HL-60 (cell line): ENCODE measurements at regions not wholly inside any gene's neighbourhood (a gene's known extent, or its start where the extent isn't known, plus 50 kb on each side); places are given as distances from the start of the nearest gene placed in this dataset.
"Not testable (repeated sequence)": the region's sequence is repeated elsewhere in the genome, so short reads cannot be mapped to it uniquely, and the experiment has no call there.

Experiments used
- DNase-seq, 2 experiments: peaks; one replicate each; pipeline ENCODE4 v3.0.0-alpha.2; 2010 to 2020; ENCODE audit warnings: low read depth in 1 of 2, low spot score in 1 of 2
- H3K27ac ChIP-seq: fragments of 250-450 bp; sonication (Bioruptor Pico); replicated peaks from 2 replicates; pipeline ENCODE4 v1.5.1; 2020; ENCODE audit warnings: mild to moderate bottlenecking, moderate library complexity
- H3K27me3 ChIP-seq: fragments of 250-450 bp; sonication (Bioruptor Pico); 2 replicates; pipeline ENCODE4 v1.5.1; 2021; ENCODE audit warnings: mild to moderate bottlenecking, moderate library complexity; ENCODE audit not compliant: insufficient read depth, poor library complexity, severe bottlenecking
- H3K4me3 ChIP-seq: replicated peaks from 2 replicates; pipeline ENCODE4 v1.5.1; 2011; ENCODE audit warnings: mild to moderate bottlenecking, control low read depth, low read length; ENCODE audit not compliant: insufficient read depth

DNA sequence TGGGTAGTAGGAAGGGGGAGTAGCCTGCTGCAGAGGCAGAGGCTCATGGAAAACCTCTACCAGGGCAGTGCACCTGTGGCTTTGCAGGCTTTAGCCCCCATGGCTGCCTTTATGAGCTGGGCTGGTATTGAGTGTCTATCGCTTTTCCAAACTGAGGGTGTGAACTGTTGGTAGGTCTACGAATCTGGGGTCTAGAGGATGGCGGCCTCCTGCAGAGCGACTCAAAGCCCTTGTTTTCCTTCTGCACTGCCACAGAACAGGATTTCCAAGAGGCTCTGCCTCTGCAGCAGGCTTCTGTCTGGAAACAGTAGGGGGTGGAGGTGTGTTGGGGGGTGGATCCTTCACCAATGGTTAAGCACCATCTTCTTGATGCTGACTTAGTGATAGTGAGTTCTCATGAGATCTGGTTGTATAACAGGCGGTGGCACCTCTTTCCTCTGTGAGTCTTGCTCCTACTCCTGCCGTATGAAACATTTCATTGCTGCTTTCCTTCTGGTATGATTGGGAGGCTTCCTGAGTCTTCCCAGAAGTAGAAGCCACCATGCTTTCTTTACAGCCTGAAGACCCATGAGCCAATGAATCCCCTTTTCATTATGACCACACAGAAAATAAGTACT is 840.0 kb downstream of the FOXD4L5 start:
- DNase-seq, H3K4me3 ChIP-seq, H3K27ac ChIP-seq, H3K27me3 ChIP-seq: not testable (repeated sequence)

DNA sequence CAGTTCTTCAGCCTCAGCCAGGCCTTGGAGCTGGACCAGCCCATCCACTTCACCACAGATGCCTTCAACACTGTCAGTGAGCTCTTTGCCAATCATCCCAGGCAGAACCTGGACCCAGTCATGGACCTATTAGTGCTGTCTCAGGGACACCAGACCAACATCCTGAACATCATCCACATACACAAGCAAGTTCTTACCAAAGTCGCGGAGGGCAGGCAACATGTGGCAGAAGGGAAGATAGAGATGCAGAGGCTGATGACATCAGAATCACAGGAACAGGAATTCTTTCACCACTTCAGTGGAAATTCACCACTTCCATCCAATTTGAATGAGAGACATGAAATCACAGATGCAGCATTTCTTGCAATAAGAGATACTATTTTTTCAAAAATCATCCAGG is 845.3 kb downstream of the FOXD4L5 start:
- not testable (repeated sequence) for H3K4me3 ChIP-seq, H3K27me3 ChIP-seq, H3K27ac ChIP-seq, DNase-seq
